ENCODE measurements at regions not wholly inside any gene's neighbourhood (a gene's known extent, or its start where the extent isn't known, plus 50 kb on each side); places are given as distances from the start of the nearest gene placed in this dataset.

DNA sequence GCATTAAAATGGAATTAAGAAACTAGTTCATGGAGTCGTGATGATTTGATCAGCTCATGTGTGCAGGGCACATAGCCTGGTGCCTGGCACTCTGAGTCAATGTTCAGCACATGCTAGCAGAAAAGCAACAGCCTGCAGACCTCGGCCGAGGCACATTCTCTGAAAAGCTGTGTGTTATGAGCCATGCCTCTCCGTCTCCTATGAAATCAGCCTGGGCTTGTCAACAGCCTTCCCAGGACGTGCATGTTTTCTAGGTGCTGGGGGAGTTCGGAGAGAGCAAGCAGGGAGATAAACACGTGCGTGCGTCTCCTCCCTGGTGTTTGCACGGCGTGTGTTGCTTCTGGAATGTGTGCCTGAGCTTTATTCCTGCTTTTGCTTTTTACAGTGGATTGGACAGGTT lies 207.8 kb upstream of the KCNG1 start:
- no peak overlapping the region for H3K4me3 ChIP-seq
- H3K9me3 ChIP-seq: peaks cover 0 to 8% (median 3%) of the 10 kb centered on the region in 4 donors
- intact Hi-C loops (cut with DNase I; ENCODE audit: low total_unique reads): no loop called here
- H3K27ac ChIP-seq: no peak overlapping the region
- H3K4me1 ChIP-seq: no peaks in the 10 kb centered on the region
- WGBS, 5 donors: 28 to 58% (median 40%) methylated on average over 1 to 11 of the region's 11 CpGs
- TF ChIP-seq POLR2AphosphoS5 (IDR thresholded peaks at IDR 0.05) (no peak), POLR2A (IDR thresholded peaks at IDR 0.05) (no peak), EP300 (IDR thresholded peaks at IDR 0.05) (no peak)
- TF ChIP-seq, protein P1, sequence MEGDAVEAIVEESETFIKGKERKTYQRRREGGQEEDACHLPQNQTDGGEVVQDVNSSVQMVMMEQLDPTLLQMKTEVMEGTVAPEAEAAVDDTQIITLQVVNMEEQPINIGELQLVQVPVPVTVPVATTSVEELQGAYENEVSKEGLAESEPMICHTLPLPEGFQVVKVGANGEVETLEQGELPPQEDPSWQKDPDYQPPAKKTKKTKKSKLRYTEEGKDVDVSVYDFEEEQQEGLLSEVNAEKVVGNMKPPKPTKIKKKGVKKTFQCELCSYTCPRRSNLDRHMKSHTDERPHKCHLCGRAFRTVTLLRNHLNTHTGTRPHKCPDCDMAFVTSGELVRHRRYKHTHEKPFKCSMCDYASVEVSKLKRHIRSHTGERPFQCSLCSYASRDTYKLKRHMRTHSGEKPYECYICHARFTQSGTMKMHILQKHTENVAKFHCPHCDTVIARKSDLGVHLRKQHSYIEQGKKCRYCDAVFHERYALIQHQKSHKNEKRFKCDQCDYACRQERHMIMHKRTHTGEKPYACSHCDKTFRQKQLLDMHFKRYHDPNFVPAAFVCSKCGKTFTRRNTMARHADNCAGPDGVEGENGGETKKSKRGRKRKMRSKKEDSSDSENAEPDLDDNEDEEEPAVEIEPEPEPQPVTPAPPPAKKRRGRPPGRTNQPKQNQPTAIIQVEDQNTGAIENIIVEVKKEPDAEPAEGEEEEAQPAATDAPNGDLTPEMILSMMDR (IDR thresholded peaks at IDR 0.05): no peak
- H3K27me3 ChIP-seq: peaks cover 0 to 38% (median 11%) of the 10 kb centered on the region in 3 donors
- no peak for DNase-seq
- no peaks in the 10 kb centered on the region for H3K36me3 ChIP-seq

DNA sequence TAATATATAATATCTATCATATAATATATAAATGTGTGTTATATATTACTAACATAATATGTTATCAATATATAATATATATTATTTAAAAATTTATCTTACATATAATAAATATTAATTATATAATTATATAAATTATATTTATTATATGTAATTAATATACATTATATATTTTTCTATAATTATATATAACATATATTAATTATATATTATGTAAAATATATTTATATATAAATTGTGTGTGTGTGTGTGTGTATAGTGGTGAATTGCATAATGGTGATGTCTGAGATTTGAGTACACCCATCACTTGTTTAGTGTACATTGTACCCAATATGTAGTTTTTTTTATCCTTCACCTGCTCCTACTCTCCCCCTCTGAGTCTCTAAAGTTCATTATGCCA lies 205.9 kb upstream of the KCNG1 start:
- Histone ChIP-seq H3K9me3 (peaks cover 0 to 10% (median under 1%) of the 10 kb centered on the region in 4 donors), H3K27ac (no peak overlapping the region), H3K36me3 (no peaks in the 10 kb centered on the region), H3K27me3 (peaks cover 0 to 35% (median 11%) of the 10 kb centered on the region in 3 donors), H3K4me3 (no peak overlapping the region), H3K4me1 (no peaks in the 10 kb centered on the region)
- intact Hi-C loops (cut with DNase I; ENCODE audit: low total_unique reads): no loop called here
- no peak for TF ChIP-seq POLR2AphosphoS5 (IDR thresholded peaks at IDR 0.05)
- DNase-seq: no peak

DNA sequence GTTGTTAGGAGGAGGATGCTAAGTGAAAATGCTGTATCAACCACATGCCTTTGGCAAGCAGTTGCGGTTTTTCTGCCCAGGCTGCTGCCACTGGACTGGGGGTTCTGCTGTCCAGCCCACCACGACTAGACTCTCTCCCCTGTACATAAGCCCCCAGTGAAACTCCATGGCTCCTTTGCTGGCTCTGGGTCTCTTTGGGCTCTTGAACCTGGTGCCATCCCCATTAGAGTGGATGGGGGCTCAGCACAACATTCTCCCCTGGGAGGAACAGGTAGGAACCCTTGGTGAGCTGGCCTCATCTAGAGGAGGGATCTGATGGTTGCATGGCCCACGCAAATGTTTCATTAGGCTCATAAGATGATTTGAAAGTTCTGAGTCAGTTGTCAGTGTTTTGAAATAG lies 204.8 kb upstream of the KCNG1 start:
- intact Hi-C loops (cut with DNase I; ENCODE audit: low total_unique reads): no loop called here
- H3K27me3 ChIP-seq: peaks cover 0 to 33% (median 6%) of the 10 kb centered on the region in 3 donors
- DNase-seq: no peak
- H3K27ac ChIP-seq: no peak overlapping the region
- no peak for TF ChIP-seq POLR2A (IDR thresholded peaks at IDR 0.05)
- TF ChIP-seq, protein P1 (IDR thresholded peaks at IDR 0.05): no peak
- no peak for TF ChIP-seq EP300 (IDR thresholded peaks at IDR 0.05)
- TF ChIP-seq POLR2AphosphoS5 (IDR thresholded peaks at IDR 0.05): no peak
- WGBS, 5 donors: 68 to 86% (median 82%) methylated on average over 3 of the region's 3 CpGs
- no peaks in the 10 kb centered on the region for H3K4me1 ChIP-seq
- H3K9me3 ChIP-seq: peaks cover 0 to 5% (median 0%) of the 10 kb centered on the region in 4 donors
- no peak overlapping the region for H3K4me3 ChIP-seq
- H3K36me3 ChIP-seq: no peaks in the 10 kb centered on the region

DNA sequence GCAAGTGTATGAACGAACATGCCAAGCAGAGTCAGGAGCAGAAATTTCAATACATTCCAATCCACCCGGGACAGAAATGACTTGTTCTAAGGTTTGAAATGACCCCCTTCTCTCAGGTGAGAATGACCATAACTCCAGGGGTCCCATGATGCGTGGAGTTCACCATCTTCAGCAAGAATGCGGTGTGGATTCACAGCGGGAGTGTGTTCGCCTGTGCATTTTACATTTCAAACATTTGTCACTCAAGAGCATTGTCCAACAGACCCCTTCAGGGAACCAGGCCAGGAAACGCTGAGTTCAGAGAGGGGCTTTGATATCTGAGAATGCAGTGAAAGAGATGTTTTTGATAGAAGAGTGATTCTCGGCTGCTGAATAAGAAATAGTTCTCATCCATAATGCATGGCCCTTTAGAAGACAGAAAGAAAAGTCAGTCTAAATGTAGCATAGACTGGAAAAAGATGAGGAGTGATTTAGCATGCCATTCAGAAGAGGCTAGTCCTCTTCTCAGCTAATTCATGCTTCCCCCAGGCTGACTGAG lies 200.3 kb upstream of the KCNG1 start:
- no peak overlapping the region for H3K4me3 ChIP-seq
- WGBS, 5 donors: 43 to 57% (median 53%) methylated on average over 8 of the region's 8 CpGs
- H3K27ac ChIP-seq: no peak overlapping the region
- H3K36me3 ChIP-seq: no peaks in the 10 kb centered on the region
- DNase-seq: no peak
- TF ChIP-seq POLR2A (IDR thresholded peaks at IDR 0.05): no peak
- no peaks in the 10 kb centered on the region for H3K4me1 ChIP-seq
- intact Hi-C loops (cut with DNase I; ENCODE audit: low total_unique reads): no loop called here
- H3K9me3 ChIP-seq: peaks cover 0 to 5% (median 0%) of the 10 kb centered on the region in 4 donors
- peaks cover 0 to 47% (median 33%) of the 10 kb centered on the region in 3 donors for H3K27me3 ChIP-seq

DNA sequence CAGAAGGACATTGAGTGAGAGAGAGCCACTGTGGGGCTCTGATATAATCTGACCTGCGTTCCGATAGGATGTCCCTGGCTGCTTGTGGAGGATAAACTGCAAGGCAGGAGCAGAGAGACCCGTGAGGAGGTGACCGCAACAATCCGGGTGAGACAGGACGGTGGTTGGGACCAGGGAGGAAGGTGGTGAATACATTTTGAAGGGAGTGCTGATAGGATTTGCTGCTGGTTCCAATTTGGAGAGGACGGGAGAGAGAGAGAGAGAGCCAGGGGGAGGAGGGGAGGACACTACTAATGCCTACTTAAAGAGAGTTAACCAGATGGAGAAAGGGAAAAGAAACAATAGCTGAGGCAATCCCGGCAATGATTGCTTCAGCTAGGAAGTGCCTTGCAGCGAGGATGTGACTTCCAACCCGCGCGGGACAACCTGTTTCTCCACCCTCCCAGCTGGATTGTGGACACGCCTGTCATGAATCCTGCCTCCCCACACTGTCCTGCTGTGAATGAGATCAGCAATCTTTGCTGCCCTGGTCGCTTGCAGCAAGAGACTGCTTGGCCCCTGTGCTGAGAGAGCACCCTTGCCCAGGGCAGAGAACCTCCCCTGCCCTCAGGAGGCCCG lies 199.0 kb upstream of the KCNG1 start:
- Histone ChIP-seq H3K27me3 (peaks cover 0 to 56% (median 33%) of the 10 kb centered on the region in 3 donors), H3K4me1 (no peaks in the 10 kb centered on the region), H3K4me3 (no peak overlapping the region), H3K36me3 (no peaks in the 10 kb centered on the region), H3K9me3 (peaks cover 0 to 15% (median 12%) of the 10 kb centered on the region in 4 donors), H3K27ac (no peak overlapping the region)
- 10 to 21% (median 15%) methylated on average over 14 to 15 of the region's 15 CpGs for WGBS, 5 donors
- TF ChIP-seq, protein P1 (IDR thresholded peaks at IDR 0.05): no peak
- no peak for TF ChIP-seq EP300 (IDR thresholded peaks at IDR 0.05)
- no peak for DNase-seq
- intact Hi-C loops (cut with DNase I; ENCODE audit: low total_unique reads): no loop called here

Measured in stomach (tissue), 8 donors.